Ureter (tissue), 1 donor: ENCODE measurements at regions not wholly inside any gene's neighbourhood (a gene's known extent, or its start where the extent isn't known, plus 50 kb on each side); places are given as distances from the start of the nearest gene placed in this dataset.

Experiments
- DNase-seq: peaks from one replicate; pipeline ENCODE4 v3.0.0-alpha.2; 2020; ENCODE audit warnings: low spot score
- donor health status: DM: yes; HTN: yes; CAD: no.

DNA sequence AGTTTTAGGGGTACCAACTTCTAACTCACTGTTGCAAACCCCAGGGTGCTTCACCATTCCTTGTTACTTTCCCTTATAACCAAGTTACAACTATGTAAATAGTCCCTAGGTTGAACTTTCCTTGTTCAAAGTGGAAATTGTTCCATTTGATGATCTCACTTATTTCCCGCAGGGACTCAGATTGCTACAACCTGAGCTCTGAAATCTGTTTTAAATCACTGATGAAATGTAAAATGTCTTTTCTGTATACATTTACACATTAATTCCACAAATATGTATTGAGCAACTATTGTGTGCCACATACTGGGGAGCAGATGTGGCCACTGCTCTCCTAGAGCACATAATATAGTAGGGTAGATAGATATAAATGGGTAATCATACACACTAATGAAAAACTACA lies 69.1 kb upstream of the TARS1 start:
- DNase-seq = no peak

DNA sequence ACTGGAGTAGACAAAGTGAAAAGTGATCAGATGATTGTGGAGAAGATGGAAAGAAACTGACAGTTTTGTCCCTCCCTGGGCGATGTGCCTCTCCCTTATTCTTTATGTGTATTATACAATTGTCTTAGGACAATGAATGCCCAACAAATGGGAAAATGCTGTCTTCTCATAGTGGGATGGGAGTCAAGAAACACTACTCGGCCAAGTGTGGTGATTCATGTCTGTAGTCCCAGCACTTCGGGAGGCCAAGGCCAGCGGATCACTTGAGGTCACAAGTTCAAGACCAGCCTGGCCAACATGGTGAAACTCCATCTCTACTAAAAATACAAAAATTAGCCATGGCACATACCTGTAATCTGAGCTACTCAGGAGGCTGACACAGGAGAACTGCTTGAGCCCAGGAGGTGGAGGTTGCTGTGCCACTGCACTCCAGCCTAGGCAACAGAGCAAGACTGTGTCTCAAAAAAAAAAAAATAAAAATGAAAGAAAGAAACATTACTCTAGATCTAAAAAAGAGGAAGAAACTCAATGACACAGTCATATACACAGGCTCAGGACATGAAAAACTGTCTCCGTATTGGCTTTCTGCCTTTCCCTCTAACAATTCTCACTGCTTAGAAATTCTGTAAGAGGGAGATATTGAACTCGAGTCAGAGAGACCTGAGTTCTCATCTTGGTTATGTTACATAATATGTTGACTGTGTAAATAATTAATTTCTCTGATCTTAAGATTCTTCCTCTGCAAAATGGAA lies 67.9 kb upstream of the TARS1 start:
- no peak for DNase-seq

DNA sequence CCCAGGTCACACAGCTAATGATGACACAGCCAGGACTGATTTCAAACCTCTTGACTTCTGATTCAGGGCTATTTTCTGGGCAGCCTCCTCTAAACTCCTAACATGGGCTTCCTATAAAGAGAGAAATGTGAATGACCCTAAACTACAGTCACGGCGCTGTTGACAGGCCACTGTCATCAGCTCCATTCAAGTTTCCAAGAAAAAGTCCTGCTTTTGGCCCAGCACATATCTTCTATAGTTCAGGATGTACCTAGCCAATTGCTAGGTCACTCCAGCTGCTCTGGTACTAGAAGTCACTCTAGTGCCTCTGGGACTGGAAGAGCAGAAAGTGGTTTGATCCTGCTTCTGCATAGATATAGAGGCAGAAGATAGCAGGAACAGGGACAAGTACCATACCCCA lies 64.9 kb upstream of the TARS1 start:
- DNase-seq = no peak

DNA sequence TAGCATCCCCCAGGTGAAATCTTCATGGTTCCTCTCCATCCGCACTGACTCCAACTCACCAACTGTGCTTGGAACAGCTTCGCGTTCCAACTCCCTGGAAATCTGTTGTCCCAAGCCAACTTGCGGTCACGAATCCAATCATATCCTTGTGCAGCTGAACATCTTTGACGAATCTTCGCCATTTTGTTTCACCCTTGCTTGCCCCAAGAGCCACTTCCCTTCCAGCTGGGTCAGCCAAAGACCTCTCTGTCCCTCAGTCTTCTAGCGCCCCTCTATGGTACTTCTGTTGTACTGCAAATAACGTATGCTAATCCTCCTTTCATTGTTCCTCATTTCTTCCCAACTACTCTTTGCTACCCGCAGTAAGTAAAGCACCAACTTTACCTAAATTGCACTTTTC lies 61.0 kb upstream of the TARS1 start:
- no peak for DNase-seq

DNA sequence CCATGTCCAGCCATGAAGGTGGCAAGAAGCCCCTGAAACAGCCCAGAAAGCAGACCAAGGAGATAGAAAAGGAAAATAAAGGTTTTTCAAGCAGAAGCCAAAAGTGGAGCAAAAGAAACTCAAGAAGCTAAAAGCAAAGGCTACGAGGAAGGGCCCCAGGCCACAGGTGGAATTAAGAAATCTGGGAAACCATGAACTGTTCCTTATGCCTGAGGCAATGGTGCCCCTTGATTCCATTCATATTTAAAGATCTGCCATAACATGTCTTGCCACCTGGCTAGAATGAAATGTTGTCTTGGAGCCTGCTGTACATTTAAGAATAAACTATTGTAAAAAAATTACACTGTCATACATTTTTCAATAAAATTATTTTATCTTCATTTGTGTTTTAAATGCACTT lies 59.5 kb upstream of the TARS1 start:
- no peak for DNase-seq
